GM18858 (cell line): ENCODE measurements at regions not wholly inside any gene's neighbourhood (a gene's known extent, or its start where the extent isn't known, plus 50 kb on each side); places are given as distances from the start of the nearest gene placed in this dataset.

ENCODE experiments used
- ATAC-seq: cut with Tn5 transposase; IDR thresholded peaks from one replicate; pipeline ENCODE4 v1.9.1; 2021; ENCODE audit not compliant: unreplicated experiment

DNA sequence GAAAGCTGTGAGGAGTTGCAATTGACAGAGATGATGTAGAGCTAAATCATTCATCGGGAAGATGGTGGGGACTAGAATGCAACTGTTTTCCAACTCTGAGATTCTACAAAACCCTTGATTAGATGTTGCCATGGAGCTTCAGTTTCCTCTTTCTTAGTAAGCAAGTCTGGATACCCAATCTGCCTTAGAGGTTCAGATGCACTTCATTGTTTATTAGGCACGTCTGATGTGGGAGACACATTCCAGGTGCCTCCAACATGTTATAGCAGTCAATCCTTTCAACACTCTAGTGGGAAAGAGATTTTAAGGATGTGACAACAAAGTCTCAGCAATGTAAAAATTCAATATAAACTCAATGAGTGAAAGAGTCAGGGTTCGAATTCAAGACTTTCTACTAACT is 291.3 kb upstream of the PHYHIPL start:
- no peak for ATAC-seq

GRCh38 chr10:58885686-58886345 is 290.6 kb upstream of the PHYHIPL start:
- no peak for ATAC-seq

GRCh38 chr10:58886406-58886805 is 290.0 kb upstream of the PHYHIPL start:
- no peak for ATAC-seq

DNA sequence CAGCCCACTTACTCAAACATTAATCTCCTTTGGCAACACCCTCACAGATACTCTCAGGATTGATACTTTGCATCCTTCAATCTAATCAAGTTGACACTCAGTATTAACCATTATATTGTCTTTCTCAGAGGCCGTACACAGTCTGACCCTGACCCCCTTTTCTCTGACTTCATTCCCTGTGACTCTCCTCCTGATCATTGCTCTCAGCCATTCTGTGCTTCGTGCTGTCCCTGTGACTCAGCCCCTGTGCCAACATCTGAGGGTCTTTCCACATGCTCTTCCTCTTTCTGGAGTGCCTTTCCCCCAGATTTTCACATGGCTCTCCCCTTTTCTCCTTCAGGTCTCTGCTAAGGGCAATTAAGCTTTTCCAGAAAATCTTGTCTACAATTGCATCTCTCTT is 289.0 kb upstream of the PHYHIPL start:
- ATAC-seq: no peak

DNA sequence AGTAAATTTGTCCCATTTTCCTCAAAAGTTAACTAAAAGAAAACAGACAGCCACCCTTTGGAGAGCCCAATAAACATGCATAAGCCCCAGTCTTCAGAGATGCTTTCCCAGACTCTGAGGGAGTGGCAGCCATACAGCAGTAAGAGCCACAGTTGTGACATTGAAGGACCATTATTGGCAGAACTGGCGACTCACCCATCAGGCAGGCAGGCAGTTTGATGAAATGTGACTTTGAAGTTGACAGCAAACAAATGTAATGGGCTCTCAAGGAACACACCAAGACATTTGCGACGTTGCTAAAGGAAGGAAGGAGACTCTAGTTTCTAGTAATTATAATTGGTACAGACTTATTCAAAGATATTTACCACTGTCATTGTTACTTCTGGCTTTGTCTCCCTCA is 287.5 kb upstream of the PHYHIPL start:
- no peak for ATAC-seq

- no peak for ATAC-seq
Measured at GRCh38 chr10:58892031-58892531, 284.4 kb upstream of the PHYHIPL start.

DNA sequence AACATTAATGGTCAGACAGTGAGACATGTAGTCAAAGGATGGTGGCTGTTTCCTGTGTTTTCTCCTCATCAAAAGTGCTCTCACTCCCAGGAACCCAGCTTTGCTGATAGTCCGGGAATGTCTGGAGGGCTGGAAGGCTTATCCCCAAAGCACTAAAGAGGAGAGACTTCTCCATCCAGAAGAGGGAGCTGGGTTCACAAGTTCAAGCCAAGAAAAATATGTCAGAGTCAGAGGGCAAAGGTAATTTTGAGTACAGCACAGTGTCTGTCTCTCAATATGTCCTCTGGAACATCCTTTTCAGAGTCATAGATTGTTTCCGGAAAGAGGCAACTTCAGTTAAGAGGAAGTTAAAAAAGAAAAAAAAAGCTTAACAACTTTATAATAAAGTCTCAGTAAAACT is 281.5 kb upstream of the PHYHIPL start:
- no peak for ATAC-seq

DNA sequence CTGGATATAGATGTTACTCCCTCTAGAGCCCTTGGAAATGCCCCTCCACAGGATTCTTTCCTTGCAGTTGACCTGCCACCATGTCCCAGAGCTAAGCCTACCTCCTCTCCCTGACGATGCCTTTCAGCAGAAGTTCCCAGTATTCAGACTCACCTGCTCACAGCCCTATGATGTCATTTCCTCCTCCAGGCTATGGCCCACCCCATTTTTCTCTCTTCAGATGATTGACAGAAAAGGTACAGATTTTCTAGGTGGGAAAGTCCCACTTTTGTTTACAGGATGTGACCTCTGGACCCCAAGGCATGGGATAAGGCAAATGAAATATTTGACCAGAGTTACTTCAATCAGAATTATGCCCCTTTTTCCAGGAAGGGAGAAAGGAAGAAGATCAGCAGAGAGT is 280.2 kb upstream of the PHYHIPL start:
- ATAC-seq: no peak

GRCh38 chr10:58897236-58897635 is 279.2 kb upstream of the PHYHIPL start:
- no peak for ATAC-seq

DNA sequence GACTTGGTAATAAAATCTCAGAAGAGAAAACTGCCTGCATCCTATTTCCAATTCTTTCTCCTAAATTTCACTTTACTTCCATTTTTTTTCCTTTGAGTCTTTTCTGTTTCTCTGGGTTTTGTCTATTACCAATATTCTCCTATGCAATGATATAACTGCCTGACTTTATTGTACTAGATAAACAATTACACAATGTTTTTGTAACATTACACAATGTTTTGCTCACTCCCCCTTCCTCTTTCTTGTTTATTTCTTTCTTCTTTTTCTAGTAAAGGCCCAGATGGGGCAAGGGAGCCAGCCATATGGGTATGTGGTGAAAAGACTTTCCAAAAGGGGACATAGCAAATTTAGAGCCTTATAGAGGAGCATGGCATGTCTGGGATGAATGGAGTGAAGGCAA is 278.7 kb upstream of the PHYHIPL start:
- ATAC-seq: no peak

- ATAC-seq: no peak
Measured at GRCh38 chr10:58898854-58899573, 277.4 kb upstream of the PHYHIPL start.

DNA sequence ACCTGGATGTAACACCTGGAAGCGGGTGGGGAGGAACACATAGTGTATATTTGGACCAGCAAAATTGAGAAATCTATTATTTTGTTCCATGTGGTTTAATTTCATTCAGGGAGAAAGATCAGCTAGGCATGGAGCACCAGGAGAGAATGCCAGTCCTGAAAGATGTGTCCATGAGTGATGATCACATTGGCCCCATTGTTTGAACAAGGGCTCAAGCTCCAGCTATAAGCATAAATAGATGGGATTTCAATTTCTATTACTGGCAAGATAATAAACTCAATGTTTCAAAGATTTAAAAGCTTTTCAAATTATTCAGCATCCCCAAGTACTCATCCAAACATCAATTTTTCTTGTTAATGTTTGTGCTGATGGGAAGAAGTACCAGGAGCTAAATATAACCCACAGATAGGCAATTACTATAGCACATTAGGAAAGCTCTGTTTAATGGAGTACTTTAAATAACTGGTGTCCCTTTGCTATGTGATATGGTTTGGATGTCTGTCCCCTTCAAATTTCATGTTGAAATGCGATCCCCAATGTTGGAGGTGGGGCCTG is 275.3 kb upstream of the PHYHIPL start:
- no peak for ATAC-seq

DNA sequence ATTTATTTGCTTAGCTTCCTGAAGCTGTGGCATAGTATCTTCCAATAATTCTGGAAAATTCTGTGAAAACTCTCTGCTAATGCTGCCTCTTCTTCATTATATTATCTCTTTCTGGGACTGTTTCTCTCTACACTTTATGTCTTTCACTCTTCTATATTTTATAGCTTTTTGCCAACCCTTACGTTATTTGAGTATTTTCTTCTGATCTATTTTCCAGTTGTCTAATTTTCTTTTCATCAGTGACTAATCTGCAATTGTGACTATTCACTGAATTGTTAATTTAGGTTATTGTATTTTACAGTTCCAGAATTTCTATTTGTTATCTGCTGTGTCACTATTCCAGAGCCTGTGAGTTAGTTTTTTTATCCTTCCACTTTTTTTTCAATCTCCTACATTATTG is 273.4 kb upstream of the PHYHIPL start:
- ATAC-seq: no peak

GRCh38 chr10:58909881-58910280 is 266.6 kb upstream of the PHYHIPL start:
- ATAC-seq: no peak

- ATAC-seq: no peak
Measured at GRCh38 chr10:58913717-58914116, 262.7 kb upstream of the PHYHIPL start.

DNA sequence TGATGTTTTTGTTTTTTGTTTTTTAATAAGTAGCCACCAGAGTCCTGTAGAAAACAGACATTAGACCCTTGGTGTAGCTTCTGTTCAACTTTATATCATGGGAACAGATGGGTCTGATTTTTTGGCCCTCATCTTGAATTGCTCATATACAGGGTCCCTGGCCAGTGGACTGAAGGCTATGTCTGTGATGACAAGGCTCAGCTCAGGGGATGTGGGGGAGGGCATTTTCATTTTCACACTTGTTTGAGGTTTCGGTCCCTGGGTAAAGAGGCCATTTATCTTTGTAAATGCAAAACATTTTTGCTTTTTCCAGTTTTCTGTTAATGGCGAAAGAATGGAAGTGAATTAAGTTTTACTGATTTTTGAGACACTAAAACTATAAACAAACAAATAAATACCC is 257.6 kb upstream of the PHYHIPL start:
- no peak for ATAC-seq

GRCh38 chr10:58919927-58920654 is 256.4 kb upstream of the PHYHIPL start:
- ATAC-seq: no peak

GRCh38 chr10:58920655-58921003 is 255.8 kb upstream of the PHYHIPL start:
- ATAC-seq: no peak

GRCh38 chr10:58921421-58921855 is 255.0 kb upstream of the PHYHIPL start:
- ATAC-seq: no peak

- ATAC-seq: no peak
Measured at GRCh38 chr10:58925381-58925780, 251.1 kb upstream of the PHYHIPL start.

GRCh38 chr10:58930500-58930899 is 245.9 kb upstream of the PHYHIPL start:
- no peak for ATAC-seq

DNA sequence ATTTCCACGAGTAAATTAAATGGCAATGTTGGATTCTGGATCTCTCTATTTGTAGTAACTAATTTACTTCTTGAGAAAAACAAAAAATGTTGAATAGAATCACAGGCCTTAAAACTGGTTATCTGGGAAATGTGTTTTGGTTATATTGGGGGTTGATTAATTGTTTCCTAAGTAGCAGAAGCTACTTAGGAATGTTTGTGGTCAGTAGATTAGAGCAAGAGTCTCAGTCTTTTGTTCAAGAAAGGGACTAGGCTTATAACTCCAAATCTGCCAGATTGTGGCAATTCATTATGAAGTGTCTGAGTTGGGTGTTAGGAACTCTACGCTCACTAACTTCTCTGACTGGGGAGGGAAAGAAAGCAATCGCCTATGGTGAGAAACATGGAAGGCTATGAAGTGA is 244.3 kb upstream of the PHYHIPL start:
- no peak for ATAC-seq
